Mesothelial cell of epicardium (in vitro differentiated cells): ENCODE measurements at regions not wholly inside any gene's neighbourhood (a gene's known extent, or its start where the extent isn't known, plus 50 kb on each side); places are given as distances from the start of the nearest gene placed in this dataset.

Experiments used
- DNase-seq, 2 experiments: peaks; one replicate each; pipeline ENCODE4 v3.0.0; 2021; ENCODE audit warnings: low spot score in 2 of 2; ENCODE audit not compliant: unreplicated experiment in 2 of 2
- H3K27ac Mint-ChIP-seq: 2 replicates; pipeline ENCODE4 v1.8.0; 2021; ENCODE audit warnings: mixed read lengths
- H3K27me3 Mint-ChIP-seq: 2 replicates; pipeline ENCODE4 v1.8.0; 2021; ENCODE audit warnings: low read depth, mixed read lengths
- H3K36me3 Mint-ChIP-seq: 2 replicates; pipeline ENCODE4 v1.8.0; 2021; ENCODE audit warnings: mixed read lengths
- H3K4me1 Mint-ChIP-seq: 2 replicates; pipeline ENCODE4 v1.8.0; 2021; ENCODE audit warnings: mixed read lengths
- H3K4me3 Mint-ChIP-seq: 2 replicates; pipeline ENCODE4 v1.8.0; 2021; ENCODE audit warnings: mild to moderate bottlenecking, moderate library complexity, mixed read lengths
- H3K9me3 Mint-ChIP-seq: 2 replicates; pipeline ENCODE4 v1.8.0; 2021; ENCODE audit warnings: mixed read lengths
- TF ChIP-seq, protein P1 (sequence below): fragments of 200-600 bp; sonication (generic); IDR thresholded peaks from one replicate; pipeline ENCODE4 v1.5.0; 2021; ENCODE audit warnings: antibody characterized with exemption; ENCODE audit not compliant: unreplicated experiment

DNA sequence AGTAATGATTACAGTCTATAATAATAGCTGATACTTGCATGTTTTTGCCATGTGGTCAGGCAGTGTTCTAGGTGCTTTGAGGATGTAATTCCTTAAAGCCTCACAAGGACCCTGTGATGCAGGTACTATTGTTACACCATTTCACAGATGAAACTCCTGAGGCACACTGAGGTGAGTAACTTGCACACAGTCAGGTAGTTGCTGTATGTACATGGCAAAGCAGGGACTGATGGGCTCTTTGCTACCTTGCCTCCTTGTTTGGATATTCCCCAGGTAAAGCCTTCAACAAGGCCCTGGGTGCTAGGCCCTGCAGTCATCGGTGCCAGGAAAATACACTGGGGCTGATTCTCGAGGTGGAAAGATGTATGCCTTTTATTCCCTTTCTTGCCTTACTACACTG is 317.5 kb downstream of the CXCL12 start:
- peaks cover 2% of the 10 kb centered on the region for H3K27me3 Mint-ChIP-seq
- TF ChIP-seq, protein P1, sequence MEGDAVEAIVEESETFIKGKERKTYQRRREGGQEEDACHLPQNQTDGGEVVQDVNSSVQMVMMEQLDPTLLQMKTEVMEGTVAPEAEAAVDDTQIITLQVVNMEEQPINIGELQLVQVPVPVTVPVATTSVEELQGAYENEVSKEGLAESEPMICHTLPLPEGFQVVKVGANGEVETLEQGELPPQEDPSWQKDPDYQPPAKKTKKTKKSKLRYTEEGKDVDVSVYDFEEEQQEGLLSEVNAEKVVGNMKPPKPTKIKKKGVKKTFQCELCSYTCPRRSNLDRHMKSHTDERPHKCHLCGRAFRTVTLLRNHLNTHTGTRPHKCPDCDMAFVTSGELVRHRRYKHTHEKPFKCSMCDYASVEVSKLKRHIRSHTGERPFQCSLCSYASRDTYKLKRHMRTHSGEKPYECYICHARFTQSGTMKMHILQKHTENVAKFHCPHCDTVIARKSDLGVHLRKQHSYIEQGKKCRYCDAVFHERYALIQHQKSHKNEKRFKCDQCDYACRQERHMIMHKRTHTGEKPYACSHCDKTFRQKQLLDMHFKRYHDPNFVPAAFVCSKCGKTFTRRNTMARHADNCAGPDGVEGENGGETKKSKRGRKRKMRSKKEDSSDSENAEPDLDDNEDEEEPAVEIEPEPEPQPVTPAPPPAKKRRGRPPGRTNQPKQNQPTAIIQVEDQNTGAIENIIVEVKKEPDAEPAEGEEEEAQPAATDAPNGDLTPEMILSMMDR = no peak
- H3K9me3 Mint-ChIP-seq = peaks cover 2% of the 10 kb centered on the region
- no peak for DNase-seq
- no peak overlapping the region for H3K4me3 Mint-ChIP-seq
- H3K36me3 Mint-ChIP-seq = no peaks in the 10 kb centered on the region
- no peak overlapping the region for H3K27ac Mint-ChIP-seq
- H3K4me1 Mint-ChIP-seq = peaks cover 10% of the 10 kb centered on the region

GRCh38 chr10:44066527-44067255 is 318.2 kb downstream of the CXCL12 start:
- TF ChIP-seq, protein P1 = no peak
- Mint-ChIP-seq H3K9me3 (no peaks in the 10 kb centered on the region), H3K27me3 (peaks cover 1% of the 10 kb centered on the region), H3K4me3 (no peak overlapping the region), H3K27ac (no peak overlapping the region), H3K36me3 (no peaks in the 10 kb centered on the region), H3K4me1 (peaks cover 10% of the 10 kb centered on the region)
- DNase-seq = no peak

DNA sequence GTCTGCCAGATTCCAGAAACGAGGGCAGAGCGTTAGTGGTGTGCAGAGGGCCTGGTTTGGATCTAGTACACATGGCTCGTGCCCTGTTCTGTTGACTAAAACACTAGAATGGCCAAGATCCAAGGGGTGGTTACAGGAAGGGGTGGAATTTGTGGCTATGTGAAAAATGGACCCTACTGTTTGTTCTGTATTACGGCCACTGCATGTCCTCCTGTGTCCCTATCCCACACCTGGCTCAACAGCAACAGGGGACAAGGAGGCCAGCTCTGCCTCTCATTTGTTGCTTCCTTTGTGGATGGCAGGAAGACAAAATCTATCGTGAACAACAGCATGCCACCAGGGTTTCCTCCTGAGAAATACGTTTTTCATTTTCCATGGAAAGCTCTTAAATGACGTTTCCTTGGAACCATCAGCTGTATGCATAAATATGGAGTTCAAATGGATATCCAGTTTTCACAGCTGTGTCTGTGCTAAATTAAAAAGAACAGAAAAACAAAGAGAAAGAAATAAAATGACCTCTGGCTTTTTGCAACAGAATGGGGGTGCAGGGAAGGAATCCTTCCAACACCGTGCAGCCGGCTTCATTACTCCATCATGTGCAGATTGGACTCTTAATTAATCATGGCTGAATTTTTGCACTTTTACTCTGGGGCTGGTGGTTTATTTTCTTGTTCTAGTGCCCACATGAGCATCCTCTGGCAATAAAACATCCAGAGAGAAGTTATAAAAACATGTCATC is 318.9 kb downstream of the CXCL12 start:
- H3K27ac Mint-ChIP-seq = no peak overlapping the region
- no peak overlapping the region for H3K4me3 Mint-ChIP-seq
- peaks cover 10% of the 10 kb centered on the region for H3K4me1 Mint-ChIP-seq
- TF ChIP-seq, protein P1 = no peak
- H3K27me3 Mint-ChIP-seq = peaks cover 1% of the 10 kb centered on the region
- H3K36me3 Mint-ChIP-seq = no peaks in the 10 kb centered on the region
- no peak for DNase-seq
- no peaks in the 10 kb centered on the region for H3K9me3 Mint-ChIP-seq

- Mint-ChIP-seq H3K4me1 (peaks cover 17% of the 10 kb centered on the region), H3K4me3 (no peak overlapping the region), H3K36me3 (no peaks in the 10 kb centered on the region), H3K27me3 (peaks cover 1% of the 10 kb centered on the region), H3K27ac (no peak overlapping the region), H3K9me3 (no peaks in the 10 kb centered on the region)
- no peak for DNase-seq
- TF ChIP-seq, protein P1 = no peak
Observed at GRCh38 chr10:44064987-44065787, 319.7 kb downstream of the CXCL12 start.

DNA sequence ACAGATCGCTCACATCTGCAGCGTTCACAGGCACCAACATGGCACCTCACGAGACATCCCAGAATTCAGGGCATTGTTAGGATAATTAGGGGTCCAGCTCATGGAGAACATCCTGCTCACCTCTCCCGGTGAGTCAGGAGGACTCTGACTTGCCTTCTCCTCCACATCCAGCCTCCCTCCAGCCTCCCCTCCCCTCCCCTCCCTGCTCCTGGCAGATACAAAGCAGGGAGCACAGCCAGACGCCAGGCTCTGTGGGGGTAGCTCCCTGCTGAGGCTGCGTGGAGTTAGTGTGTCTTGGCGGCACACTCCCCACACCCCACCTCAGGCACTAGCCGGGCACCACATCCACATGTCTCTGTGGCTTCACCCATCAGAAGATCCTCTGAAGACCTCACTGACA is 320.6 kb downstream of the CXCL12 start:
- H3K4me3 Mint-ChIP-seq = no peak overlapping the region
- H3K9me3 Mint-ChIP-seq = no peaks in the 10 kb centered on the region
- no peaks in the 10 kb centered on the region for H3K36me3 Mint-ChIP-seq
- TF ChIP-seq, protein P1 = no peak
- H3K27me3 Mint-ChIP-seq = peaks cover 1% of the 10 kb centered on the region
- peaks cover 22% of the 10 kb centered on the region for H3K4me1 Mint-ChIP-seq
- no peak overlapping the region for H3K27ac Mint-ChIP-seq
- DNase-seq = no peak
